ENCODE measurements at regions not wholly inside any gene's neighbourhood (a gene's known extent, or its start where the extent isn't known, plus 50 kb on each side); places are given as distances from the start of the nearest gene placed in this dataset.

- Histone ChIP-seq H3F3A (ENCODE audit: insufficient read depth, low read length) (no peaks in the 10 kb centered on the region), H4K20me1 (ENCODE audit: insufficient read depth, low read length) (no peaks in the 10 kb centered on the region), H3K4me3 (ENCODE audit: low read depth, low read length, poor library complexity, severe bottlenecking) (no peak overlapping the region), H3K4me1 (ENCODE audit: insufficient read depth, low read length, severe bottlenecking) (no peaks in the 10 kb centered on the region), H2AFZ (ENCODE audit: low read length) (no peak overlapping the region), H3K4me2 (ENCODE audit: low read length) (no peak overlapping the region), H3K79me2 (ENCODE audit: insufficient read depth, low read length) (no peaks in the 10 kb centered on the region), H3K9me3 (ENCODE audit: low read length) (no peaks in the 10 kb centered on the region), H3K9ac (ENCODE audit: low read length) (no peak overlapping the region), H3K27ac (ENCODE audit: low read depth, low read length, poor library complexity, severe bottlenecking) (no peak overlapping the region), H3K9me2 (ENCODE audit: low read depth, low read length) (no peaks in the 10 kb centered on the region), H3K36me3 (ENCODE audit: insufficient read depth, low read length) (no peaks in the 10 kb centered on the region), H3K27me3 (ENCODE audit: insufficient read depth, low read length) (no peaks in the 10 kb centered on the region)
- TF ChIP-seq EZH2 (IDR thresholded peaks at IDR 0.05; ENCODE audit: borderline replicate concordance, low read length) (no peak), CTCF (IDR thresholded peaks at IDR 0.05; ENCODE audit: low read length) (no peak)
These were observed 73.8 kb upstream of the CCDC85A start for GRCh38 chr2:56109994-56110393.

- Histone ChIP-seq H3K79me2 (ENCODE audit: insufficient read depth, low read length) (no peaks in the 10 kb centered on the region), H2AFZ (ENCODE audit: low read length) (no peak overlapping the region), H3K9me3 (ENCODE audit: low read length) (no peaks in the 10 kb centered on the region), H3F3A (ENCODE audit: insufficient read depth, low read length) (no peaks in the 10 kb centered on the region), H3K9ac (ENCODE audit: low read length) (no peak overlapping the region), H3K27me3 (ENCODE audit: insufficient read depth, low read length) (no peaks in the 10 kb centered on the region), H3K4me3 (ENCODE audit: low read depth, low read length, poor library complexity, severe bottlenecking) (no peak overlapping the region), H3K27ac (ENCODE audit: low read depth, low read length, poor library complexity, severe bottlenecking) (no peak overlapping the region), H3K4me1 (ENCODE audit: insufficient read depth, low read length, severe bottlenecking) (no peaks in the 10 kb centered on the region), H3K4me2 (ENCODE audit: low read length) (no peak overlapping the region), H3K9me2 (ENCODE audit: low read depth, low read length) (no peaks in the 10 kb centered on the region), H3K36me3 (ENCODE audit: insufficient read depth, low read length) (no peaks in the 10 kb centered on the region), H4K20me1 (ENCODE audit: insufficient read depth, low read length) (no peaks in the 10 kb centered on the region)
- TF ChIP-seq EZH2 (IDR thresholded peaks at IDR 0.05; ENCODE audit: borderline replicate concordance, low read length): no peak
These were observed 70.3 kb upstream of the CCDC85A start for GRCh38 chr2:56113382-56113975.

- Histone ChIP-seq H3K4me2 (ENCODE audit: low read length) (no peak overlapping the region), H3K27ac (ENCODE audit: low read depth, low read length, poor library complexity, severe bottlenecking) (no peak overlapping the region), H2AFZ (ENCODE audit: low read length) (no peak overlapping the region)
These were observed 66.0 kb upstream of the CCDC85A start for GRCh38 chr2:56117764-56118163.

More at GRCh38 chr2:56117764-56118163, 66.0 kb upstream of the CCDC85A start:
- H3K9me2 ChIP-seq (ENCODE audit: low read depth, low read length): no peaks in the 10 kb centered on the region
- no peaks in the 10 kb centered on the region for H3F3A ChIP-seq (ENCODE audit: insufficient read depth, low read length)
- H3K36me3 ChIP-seq (ENCODE audit: insufficient read depth, low read length): no peaks in the 10 kb centered on the region
- H3K27me3 ChIP-seq (ENCODE audit: insufficient read depth, low read length): no peaks in the 10 kb centered on the region
- H3K4me3 ChIP-seq (ENCODE audit: low read depth, low read length, poor library complexity, severe bottlenecking): no peak overlapping the region
- no peaks in the 10 kb centered on the region for H3K79me2 ChIP-seq (ENCODE audit: insufficient read depth, low read length)
- no peak for TF ChIP-seq EZH2 (IDR thresholded peaks at IDR 0.05; ENCODE audit: borderline replicate concordance, low read length)
- no peak for TF ChIP-seq CTCF (IDR thresholded peaks at IDR 0.05; ENCODE audit: low read length)
- H3K4me1 ChIP-seq (ENCODE audit: insufficient read depth, low read length, severe bottlenecking): no peaks in the 10 kb centered on the region
- no peak overlapping the region for H3K9ac ChIP-seq (ENCODE audit: low read length)
- no peaks in the 10 kb centered on the region for H4K20me1 ChIP-seq (ENCODE audit: insufficient read depth, low read length)
- no peaks in the 10 kb centered on the region for H3K9me3 ChIP-seq (ENCODE audit: low read length)
